Testis (tissue), 2 donors: ENCODE measurements at regions not wholly inside any gene's neighbourhood (a gene's known extent, or its start where the extent isn't known, plus 50 kb on each side); places are given as distances from the start of the nearest gene placed in this dataset.

ENCODE experiments used
- POLR2A ChIP-seq: fragments of 450-650 bp; IDR thresholded peaks from one replicate; pipeline ENCODE4 v1.6.1; 2017; ENCODE audit warnings: antibody characterized with exemption, mild to moderate bottlenecking, moderate library complexity
- TF ChIP-seq, protein P1 (sequence below), 3 experiments: fragments of 450-650 bp in 2 of 3; fragments of 200-600 bp in 1 of 3; sonication (generic) in 1 of 3; IDR thresholded peaks; one replicate each; pipeline ENCODE4 v1.5.1; 2016 to 2019; ENCODE audit warnings: antibody characterized with exemption in 3 of 3, mild to moderate bottlenecking in 2 of 3, moderate library complexity in 1 of 3

DNA sequence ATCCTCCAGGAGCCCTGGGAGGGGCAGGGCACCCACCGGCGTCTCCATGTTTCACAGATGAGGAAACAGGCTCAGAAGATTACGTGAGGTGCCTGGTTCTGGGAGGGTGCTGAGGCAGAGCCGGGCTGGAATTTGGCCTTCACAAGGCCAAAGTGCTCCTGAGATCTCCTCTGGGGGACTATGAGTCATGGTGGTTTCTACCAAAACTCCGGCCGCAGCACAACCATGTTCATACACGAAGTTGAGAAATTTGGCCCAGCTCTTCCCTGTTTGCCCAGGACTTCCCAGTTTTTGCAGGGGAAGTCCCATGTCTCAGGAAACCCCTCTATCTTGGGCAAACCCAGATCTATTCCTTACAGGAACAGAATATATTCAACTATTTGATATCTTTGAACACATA, 172.9 kb upstream of the CDYL start:
- TF ChIP-seq, protein P1, sequence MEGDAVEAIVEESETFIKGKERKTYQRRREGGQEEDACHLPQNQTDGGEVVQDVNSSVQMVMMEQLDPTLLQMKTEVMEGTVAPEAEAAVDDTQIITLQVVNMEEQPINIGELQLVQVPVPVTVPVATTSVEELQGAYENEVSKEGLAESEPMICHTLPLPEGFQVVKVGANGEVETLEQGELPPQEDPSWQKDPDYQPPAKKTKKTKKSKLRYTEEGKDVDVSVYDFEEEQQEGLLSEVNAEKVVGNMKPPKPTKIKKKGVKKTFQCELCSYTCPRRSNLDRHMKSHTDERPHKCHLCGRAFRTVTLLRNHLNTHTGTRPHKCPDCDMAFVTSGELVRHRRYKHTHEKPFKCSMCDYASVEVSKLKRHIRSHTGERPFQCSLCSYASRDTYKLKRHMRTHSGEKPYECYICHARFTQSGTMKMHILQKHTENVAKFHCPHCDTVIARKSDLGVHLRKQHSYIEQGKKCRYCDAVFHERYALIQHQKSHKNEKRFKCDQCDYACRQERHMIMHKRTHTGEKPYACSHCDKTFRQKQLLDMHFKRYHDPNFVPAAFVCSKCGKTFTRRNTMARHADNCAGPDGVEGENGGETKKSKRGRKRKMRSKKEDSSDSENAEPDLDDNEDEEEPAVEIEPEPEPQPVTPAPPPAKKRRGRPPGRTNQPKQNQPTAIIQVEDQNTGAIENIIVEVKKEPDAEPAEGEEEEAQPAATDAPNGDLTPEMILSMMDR (IDR thresholded peaks at IDR 0.05) = no peak
- no peak for TF ChIP-seq POLR2A
